Peyer's patch (tissue), 4 donors: ENCODE measurements at regions not wholly inside any gene's neighbourhood (a gene's known extent, or its start where the extent isn't known, plus 50 kb on each side); places are given as distances from the start of the nearest gene placed in this dataset.
A peak's percentile ranks its signal among the peaks of the same experiment; 100 is the strongest.

Source experiments
- DNase-seq, 3 donors: peaks; one replicate each; pipeline ENCODE4 v3.0.0-alpha.2; 2017 to 2019
- H3K27ac ChIP-seq, 4 donors: fragments of 200-600 bp; sonication (generic); one replicate each; pipeline ENCODE4 v1.5.1; 2016 to 2019
- H3K27me3 ChIP-seq, 2 donors: fragments of 200-600 bp; sonication (generic); one replicate each; pipeline ENCODE4 v1.5.1; 2019
- H3K36me3 ChIP-seq, 3 donors: fragments of 200-600 bp; sonication (generic); one replicate each; pipeline ENCODE4 v1.5.1; 2016 to 2019
- H3K4me1 ChIP-seq, 4 donors: fragments of 200-600 bp; sonication (generic); one replicate each; pipeline ENCODE4 v1.5.1; 2016 to 2019
- H3K4me3 ChIP-seq, 4 donors: fragments of 200-600 bp; sonication (generic); 1 replicate in 3 of 4; 2 replicates in 1 of 4; pipeline ENCODE4 v1.5.1; 2016 to 2019; ENCODE audit warnings: mild to moderate bottlenecking in 1 of 4
- H3K9me3 ChIP-seq, 4 donors: fragments of 200-600 bp; sonication (generic); one replicate each; pipeline ENCODE4 v1.5.1; 2016 to 2019; ENCODE audit warnings: mild to moderate bottlenecking in 1 of 4
- POLR2A ChIP-seq, 2 donors: fragments of 450-650 bp; IDR thresholded peaks; one replicate each; pipeline ENCODE4 v1.5.1; 2017; ENCODE audit warnings: antibody characterized with exemption in 2 of 2, mild to moderate bottlenecking in 2 of 2, moderate library complexity in 2 of 2
- TF ChIP-seq, protein P1 (sequence below), 6 experiments: fragments of 450-650 bp in 4 of 6; fragments of 200-600 bp in 2 of 6; sonication (generic) in 1 of 6; IDR thresholded peaks; one replicate each; pipeline ENCODE4 v1.5.1; 2017 to 2019; ENCODE audit warnings: antibody characterized with exemption in 6 of 6, mild to moderate bottlenecking in 3 of 6, moderate library complexity in 1 of 6

DNA sequence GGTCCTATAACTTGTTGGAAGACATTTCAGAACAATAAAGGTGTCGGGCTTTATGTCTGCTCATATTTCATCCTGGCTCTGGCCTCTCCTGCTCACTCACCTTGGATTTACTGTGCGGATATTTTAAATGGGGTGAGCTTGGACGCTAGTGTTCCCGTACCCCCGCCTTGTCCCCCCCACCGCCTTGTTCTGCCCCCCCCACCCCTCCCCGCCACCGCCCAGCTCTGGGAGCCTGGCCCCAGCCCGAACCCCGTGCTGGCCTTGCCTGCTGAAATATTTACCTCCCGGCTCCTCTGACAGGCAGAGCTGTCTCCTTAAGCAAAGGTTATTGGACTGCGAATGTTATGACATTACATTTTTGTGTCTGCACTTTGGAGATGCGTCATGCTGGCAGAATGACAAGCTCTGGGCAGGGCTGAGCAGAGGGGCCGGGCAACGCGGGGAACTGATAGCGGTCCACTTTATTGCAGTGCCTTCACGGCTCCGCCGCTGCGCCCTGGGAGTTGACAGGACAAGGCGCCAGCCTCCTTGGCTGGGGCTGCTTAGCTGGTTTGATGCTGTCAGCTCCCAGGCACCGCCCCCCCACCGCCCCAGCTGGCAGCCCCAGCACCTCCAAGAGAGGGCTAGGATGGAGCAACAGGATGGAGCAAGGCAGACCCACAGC lies 222.5 kb upstream of the GSE1 start:
- TF ChIP-seq, protein P1, sequence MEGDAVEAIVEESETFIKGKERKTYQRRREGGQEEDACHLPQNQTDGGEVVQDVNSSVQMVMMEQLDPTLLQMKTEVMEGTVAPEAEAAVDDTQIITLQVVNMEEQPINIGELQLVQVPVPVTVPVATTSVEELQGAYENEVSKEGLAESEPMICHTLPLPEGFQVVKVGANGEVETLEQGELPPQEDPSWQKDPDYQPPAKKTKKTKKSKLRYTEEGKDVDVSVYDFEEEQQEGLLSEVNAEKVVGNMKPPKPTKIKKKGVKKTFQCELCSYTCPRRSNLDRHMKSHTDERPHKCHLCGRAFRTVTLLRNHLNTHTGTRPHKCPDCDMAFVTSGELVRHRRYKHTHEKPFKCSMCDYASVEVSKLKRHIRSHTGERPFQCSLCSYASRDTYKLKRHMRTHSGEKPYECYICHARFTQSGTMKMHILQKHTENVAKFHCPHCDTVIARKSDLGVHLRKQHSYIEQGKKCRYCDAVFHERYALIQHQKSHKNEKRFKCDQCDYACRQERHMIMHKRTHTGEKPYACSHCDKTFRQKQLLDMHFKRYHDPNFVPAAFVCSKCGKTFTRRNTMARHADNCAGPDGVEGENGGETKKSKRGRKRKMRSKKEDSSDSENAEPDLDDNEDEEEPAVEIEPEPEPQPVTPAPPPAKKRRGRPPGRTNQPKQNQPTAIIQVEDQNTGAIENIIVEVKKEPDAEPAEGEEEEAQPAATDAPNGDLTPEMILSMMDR (IDR thresholded peaks at IDR 0.05): no peak
- TF ChIP-seq POLR2A (IDR thresholded peaks at IDR 0.05): peak in 1 of 2 donors; percentile 15
- Histone ChIP-seq H3K27ac (peak overlapping the region in 3 of 4 donors; percentile 46 to 85 (median 80)), H3K4me1 (peaks cover 0 to 51% (median 2%) of the 10 kb centered on the region in 4 donors)

DNA sequence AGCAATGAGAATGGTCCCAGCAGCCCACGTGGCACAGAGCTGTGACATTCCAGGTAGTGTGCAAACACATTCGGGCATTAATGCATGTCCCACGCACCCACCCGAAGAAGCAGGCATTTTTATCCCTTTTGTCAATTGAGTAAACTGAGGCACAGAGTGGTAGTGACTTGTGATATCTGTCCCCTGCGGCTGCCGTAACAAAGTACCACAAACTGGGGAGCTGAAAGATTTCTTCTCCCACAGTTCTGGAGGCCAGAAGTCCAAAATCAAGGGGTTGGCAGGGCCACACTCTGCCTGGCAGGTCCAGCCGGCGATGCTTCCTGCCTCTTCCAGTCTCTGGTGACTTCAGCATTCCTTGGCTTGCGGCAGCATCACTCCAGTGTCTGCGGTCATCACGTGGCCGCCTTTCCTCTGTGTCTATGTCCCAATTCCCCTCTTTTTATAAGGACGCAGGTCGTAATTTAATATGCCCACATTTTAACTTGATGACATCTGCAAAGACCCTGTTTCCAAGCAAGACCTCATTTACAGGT lies 221.9 kb upstream of the GSE1 start:
- Histone ChIP-seq H3K4me1 (peaks cover 0 to 56% (median 2%) of the 10 kb centered on the region in 4 donors), H3K36me3 (no peaks in the 10 kb centered on the region), H3K27me3 (no peaks in the 10 kb centered on the region), H3K4me3 (no peak overlapping the region), H3K27ac (peak overlapping the region in 2 of 4 donors; percentile 80 to 85), H3K9me3 (no peaks in the 10 kb centered on the region)
- no peak for TF ChIP-seq POLR2A (IDR thresholded peaks at IDR 0.05)
- TF ChIP-seq, protein P1 (IDR thresholded peaks at IDR 0.05): no peak
- DNase-seq: peak in 1 of 3 donors; percentile 42

More for the DNA sequence above, 222.5 kb upstream of the GSE1 start:
- H3K9me3 ChIP-seq: no peaks in the 10 kb centered on the region
- H3K27me3 ChIP-seq: no peaks in the 10 kb centered on the region
- DNase-seq: peak; percentile 43 to 95 (median 95)
- H3K4me3 ChIP-seq: no peak overlapping the region
- H3K36me3 ChIP-seq: no peaks in the 10 kb centered on the region

DNA sequence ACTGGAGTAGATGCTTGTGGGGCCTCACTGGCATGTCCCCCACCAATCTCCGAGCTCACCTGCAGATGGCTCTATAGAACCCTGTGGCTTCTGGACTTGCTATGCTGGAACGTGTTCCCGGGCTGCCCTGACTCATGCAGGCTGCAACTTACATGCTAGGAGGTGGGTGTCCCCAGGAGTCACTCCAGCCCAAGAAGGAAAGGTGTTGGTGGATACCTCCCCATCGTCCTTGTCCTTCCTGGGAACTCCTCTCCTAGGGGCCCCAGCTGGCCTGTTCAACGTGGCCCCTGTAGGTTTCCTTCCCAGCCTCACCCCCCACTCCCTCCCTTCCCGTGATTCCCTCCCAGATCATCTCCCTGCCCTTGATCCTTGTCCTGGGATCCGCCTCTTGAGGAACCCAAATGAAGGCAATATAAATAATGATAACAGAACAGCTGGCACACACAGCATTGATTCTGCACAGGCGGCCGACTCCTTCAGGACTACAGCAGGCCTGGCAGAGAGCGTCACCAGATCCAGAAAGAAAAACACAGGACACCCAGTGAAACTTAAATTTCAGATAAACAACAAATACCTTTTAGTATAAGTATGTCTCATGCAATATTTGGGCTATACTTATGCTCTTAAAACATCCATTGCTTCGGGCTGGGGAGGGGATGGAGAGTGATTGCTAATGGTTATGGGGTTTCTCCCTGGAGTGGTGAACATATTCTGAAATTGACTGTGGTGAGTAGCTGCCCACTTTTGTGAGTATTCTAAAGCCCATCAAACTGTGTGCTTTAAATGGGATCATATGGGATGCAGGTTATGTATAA lies 221.1 kb upstream of the GSE1 start:
- H3K27ac ChIP-seq: peak overlapping the region in 2 of 4 donors; percentile 80 to 85
- TF ChIP-seq POLR2A (IDR thresholded peaks at IDR 0.05): no peak
- TF ChIP-seq, protein P1 (IDR thresholded peaks at IDR 0.05): peak in 2 of 6 experiments; percentile 12 to 22
- no peaks in the 10 kb centered on the region for H3K9me3 ChIP-seq
- no peaks in the 10 kb centered on the region for H3K27me3 ChIP-seq
- peaks cover 0 to 62% (median 2%) of the 10 kb centered on the region in 4 donors for H3K4me1 ChIP-seq
- no peaks in the 10 kb centered on the region for H3K36me3 ChIP-seq
- no peak overlapping the region for H3K4me3 ChIP-seq
- DNase-seq: peak in 2 of 3 donors; percentile 69 to 73

DNA sequence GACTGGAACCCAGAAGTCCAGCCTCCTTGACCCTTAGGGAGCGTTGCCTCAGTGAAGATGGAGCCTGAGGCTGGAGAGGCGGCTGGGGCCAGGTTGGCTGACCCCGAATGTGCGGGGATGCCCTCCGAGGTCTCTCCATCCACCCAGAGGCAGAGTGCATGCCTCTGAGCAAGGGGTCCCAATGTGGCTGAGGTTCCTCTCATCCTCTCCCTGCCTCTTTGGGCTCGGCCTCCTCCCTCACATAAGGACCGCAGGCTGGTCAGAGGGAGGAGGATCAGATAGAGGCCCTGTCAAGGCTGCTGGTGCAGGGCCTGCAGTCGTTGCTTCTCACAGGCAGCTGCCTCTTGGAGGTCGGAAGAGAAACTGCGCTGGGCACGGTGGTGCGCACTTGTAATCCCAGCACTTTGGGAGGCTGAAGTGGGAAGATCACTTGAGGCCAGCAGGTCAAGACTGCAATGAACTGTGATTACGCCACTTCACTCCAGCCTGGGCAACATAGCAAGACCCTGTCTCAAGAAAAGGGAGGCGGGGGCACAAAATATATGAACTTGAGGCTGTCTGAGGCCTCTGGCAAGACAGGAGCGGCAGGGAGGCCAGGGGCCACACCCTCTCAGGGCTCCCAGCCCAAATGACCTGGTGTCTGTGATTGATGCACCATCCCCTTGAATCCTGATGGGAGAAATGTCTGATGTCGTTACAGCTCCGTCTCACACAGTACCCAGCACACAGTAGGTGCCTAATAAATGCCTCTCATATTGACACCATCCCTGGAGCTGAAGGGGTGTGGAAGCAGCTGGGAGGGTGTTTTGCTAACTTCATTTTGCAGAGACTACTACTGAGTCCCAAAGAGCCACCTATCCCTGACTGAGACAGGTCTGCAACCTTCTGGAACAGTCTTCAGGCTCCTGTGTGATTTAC lies 220.1 kb upstream of the GSE1 start:
- peak overlapping the region in 1 of 4 donors; percentile 85 for H3K27ac ChIP-seq
- peaks cover 0 to 62% (median 2%) of the 10 kb centered on the region in 4 donors for H3K4me1 ChIP-seq

More for the DNA sequence above, 220.1 kb upstream of the GSE1 start:
- no peaks in the 10 kb centered on the region for H3K9me3 ChIP-seq
- no peak overlapping the region for H3K4me3 ChIP-seq
- TF ChIP-seq POLR2A (IDR thresholded peaks at IDR 0.05): no peak
- TF ChIP-seq, protein P1 (IDR thresholded peaks at IDR 0.05): no peak
- DNase-seq: peak in 1 of 3 donors; percentile 42
- H3K36me3 ChIP-seq: no peaks in the 10 kb centered on the region
- H3K27me3 ChIP-seq: no peaks in the 10 kb centered on the region
